Smooth muscle cell (in vitro differentiated cells): ENCODE measurements at regions not wholly inside any gene's neighbourhood (a gene's known extent, or its start where the extent isn't known, plus 50 kb on each side); places are given as distances from the start of the nearest gene placed in this dataset.

Experiments used
- DNase-seq: peaks from one replicate; lab custom pipeline; 2025; ENCODE audit not compliant: unreplicated experiment; lab: John Stamatoyannopoulos, UW
- H2AFZ ChIP-seq: fragments of 200-600 bp; sonication (generic); 2 replicates; pipeline ENCODE4 v1.6.0; 2016; ENCODE audit warnings: antibody characterized with exemption, low read depth, mild to moderate bottlenecking
- H3F3A ChIP-seq: fragments of 200-600 bp; sonication (generic); 2 replicates; pipeline ENCODE4 v1.6.0; 2017; ENCODE audit warnings: antibody characterized with exemption, low read depth
- H3K27ac ChIP-seq: fragments of 200-600 bp; sonication (generic); 2 replicates; pipeline ENCODE4 v1.5.1; 2016; ENCODE audit warnings: low read depth, mild to moderate bottlenecking
- H3K27me3 ChIP-seq: fragments of 200-600 bp; sonication (generic); 2 replicates; pipeline ENCODE4 v1.6.1; 2016; ENCODE audit warnings: low read depth, mild to moderate bottlenecking
- H3K36me3 ChIP-seq: fragments of 200-600 bp; sonication (generic); 2 replicates; pipeline ENCODE4 v1.5.1; 2016; ENCODE audit warnings: low read depth
- H3K4me1 ChIP-seq: fragments of 200-600 bp; sonication (generic); 2 replicates; pipeline ENCODE4 v1.5.1; 2016; ENCODE audit warnings: low read depth
- H3K4me2 ChIP-seq: fragments of 200-600 bp; sonication (generic); 2 replicates; pipeline ENCODE4 v1.6.0; 2016; ENCODE audit warnings: mild to moderate bottlenecking
- H3K4me3 ChIP-seq: fragments of 200-600 bp; sonication (generic); 2 replicates; pipeline ENCODE4 v1.5.1; 2016; ENCODE audit warnings: mild to moderate bottlenecking
- H3K79me2 ChIP-seq: fragments of 200-600 bp; sonication (generic); 2 replicates; pipeline ENCODE4 v1.6.0; 2016; ENCODE audit warnings: low read depth, mild to moderate bottlenecking
- H3K9ac ChIP-seq: fragments of 200-600 bp; sonication (generic); 2 replicates; pipeline ENCODE4 v1.6.0; 2016; ENCODE audit warnings: low read depth
- H3K9me3 ChIP-seq: fragments of 200-600 bp; sonication (generic); replicated peaks from 2 replicates; pipeline ENCODE4 v1.5.1; 2016; ENCODE audit warnings: low read depth
- H4K20me1 ChIP-seq: fragments of 200-600 bp; sonication (generic); 2 replicates; pipeline ENCODE4 v1.6.0; 2016; ENCODE audit warnings: low read depth
- WGBS: methylation state at CpG from one replicate; pipeline ENCODE4 v1.1.7; 2016; ENCODE audit warnings: low lambda C conversion rate; 5-methylcytosine and 5-hydroxymethylcytosine counted together
- TF ChIP-seq, protein P1 (sequence below): fragments of 200-600 bp; sonication (generic); IDR thresholded peaks from 2 replicates; pipeline ENCODE4 v1.5.1; 2017; ENCODE audit warnings: borderline replicate concordance, mild to moderate bottlenecking, antibody characterized with exemption; ENCODE audit not compliant: insufficient read depth, poor library complexity, severe bottlenecking

DNA sequence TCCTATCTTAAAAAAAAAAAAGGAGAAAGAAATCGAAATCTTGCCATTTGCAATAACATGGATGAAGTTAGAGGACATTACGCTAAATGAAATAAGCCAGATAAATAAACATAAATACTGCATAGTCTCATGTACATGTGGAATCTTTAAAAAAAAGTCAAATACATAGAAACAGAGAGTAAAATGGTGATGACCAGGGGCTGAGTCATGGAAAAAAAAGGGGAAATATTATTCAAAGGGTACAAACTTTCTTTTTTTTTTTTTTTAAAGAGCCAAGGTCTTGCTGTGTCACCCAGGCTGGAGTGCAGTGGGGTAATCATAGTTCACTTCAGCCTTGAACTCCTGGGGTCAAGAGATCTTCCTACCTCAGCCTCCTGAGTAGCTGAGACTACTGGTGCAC is 310.1 kb downstream of the ZNF608 start:
- Histone ChIP-seq H3K4me3 (no peak overlapping the region), H3K9ac (no peak overlapping the region), H3K27me3 (no peaks in the 10 kb centered on the region), H4K20me1 (no peaks in the 10 kb centered on the region), H3K79me2 (no peaks in the 10 kb centered on the region), H3K9me3 (peaks cover 5% of the 10 kb centered on the region), H3K27ac (no peak overlapping the region), H3K4me2 (no peak overlapping the region), H3F3A (no peaks in the 10 kb centered on the region), H2AFZ (no peak overlapping the region), H3K36me3 (peaks cover 4% of the 10 kb centered on the region), H3K4me1 (peaks cover 19% of the 10 kb centered on the region)
- 89% methylated on average over 2 of the region's 2 CpGs for WGBS
- TF ChIP-seq, protein P1, sequence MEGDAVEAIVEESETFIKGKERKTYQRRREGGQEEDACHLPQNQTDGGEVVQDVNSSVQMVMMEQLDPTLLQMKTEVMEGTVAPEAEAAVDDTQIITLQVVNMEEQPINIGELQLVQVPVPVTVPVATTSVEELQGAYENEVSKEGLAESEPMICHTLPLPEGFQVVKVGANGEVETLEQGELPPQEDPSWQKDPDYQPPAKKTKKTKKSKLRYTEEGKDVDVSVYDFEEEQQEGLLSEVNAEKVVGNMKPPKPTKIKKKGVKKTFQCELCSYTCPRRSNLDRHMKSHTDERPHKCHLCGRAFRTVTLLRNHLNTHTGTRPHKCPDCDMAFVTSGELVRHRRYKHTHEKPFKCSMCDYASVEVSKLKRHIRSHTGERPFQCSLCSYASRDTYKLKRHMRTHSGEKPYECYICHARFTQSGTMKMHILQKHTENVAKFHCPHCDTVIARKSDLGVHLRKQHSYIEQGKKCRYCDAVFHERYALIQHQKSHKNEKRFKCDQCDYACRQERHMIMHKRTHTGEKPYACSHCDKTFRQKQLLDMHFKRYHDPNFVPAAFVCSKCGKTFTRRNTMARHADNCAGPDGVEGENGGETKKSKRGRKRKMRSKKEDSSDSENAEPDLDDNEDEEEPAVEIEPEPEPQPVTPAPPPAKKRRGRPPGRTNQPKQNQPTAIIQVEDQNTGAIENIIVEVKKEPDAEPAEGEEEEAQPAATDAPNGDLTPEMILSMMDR, result no peak
- DNase-seq, result no peak

DNA sequence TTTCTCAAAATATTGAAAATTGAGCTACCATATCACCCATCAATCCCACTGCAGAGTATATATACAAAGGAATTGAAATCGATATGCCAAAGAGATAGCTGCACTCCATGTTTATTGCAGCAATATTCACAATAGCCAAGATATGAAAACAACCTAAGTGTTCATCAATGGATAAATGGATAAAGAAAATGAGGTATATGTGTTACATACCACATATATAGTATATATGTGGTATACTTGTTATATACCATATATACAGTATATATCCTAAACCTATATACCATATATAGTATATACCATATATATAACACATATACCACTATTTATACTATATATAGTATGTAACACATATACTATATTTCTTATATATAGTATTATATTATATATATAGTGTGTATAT is 313.3 kb downstream of the ZNF608 start:
- Histone ChIP-seq H3K79me2 (no peaks in the 10 kb centered on the region), H3K9me3 (peaks cover 10% of the 10 kb centered on the region), H3K4me1 (peaks cover 7% of the 10 kb centered on the region), H4K20me1 (no peaks in the 10 kb centered on the region), H3K4me2 (no peak overlapping the region), H2AFZ (no peak overlapping the region), H3F3A (no peaks in the 10 kb centered on the region), H3K27me3 (no peaks in the 10 kb centered on the region), H3K36me3 (peaks cover 4% of the 10 kb centered on the region), H3K27ac (no peak overlapping the region), H3K4me3 (no peak overlapping the region), H3K9ac (no peak overlapping the region)
- no peak for DNase-seq
- WGBS, result 100% methylated on average over 1 of the region's 1 CpG
- TF ChIP-seq, protein P1, result no peak

DNA sequence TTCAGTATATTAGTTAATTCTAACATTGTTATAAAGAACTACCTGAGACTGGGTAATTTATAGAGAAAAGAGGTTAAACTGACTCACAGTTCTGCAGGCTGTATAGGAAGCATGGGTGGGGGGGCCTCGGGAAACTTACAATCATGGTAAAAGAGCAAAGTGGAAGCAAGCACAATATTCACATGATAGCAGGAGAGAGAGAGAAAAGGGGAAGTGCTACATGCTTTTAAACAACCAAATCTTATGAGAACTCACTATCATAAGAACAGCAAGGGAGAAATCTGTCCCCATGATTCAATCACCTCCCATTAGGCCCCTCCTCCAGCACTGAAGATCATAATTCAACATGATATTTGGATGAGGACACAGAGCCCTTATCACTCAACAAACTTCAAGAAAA is 324.9 kb downstream of the ZNF608 start:
- Histone ChIP-seq H3K9ac (no peak overlapping the region), H3F3A (no peaks in the 10 kb centered on the region), H3K4me2 (no peak overlapping the region), H4K20me1 (no peaks in the 10 kb centered on the region), H3K27me3 (no peaks in the 10 kb centered on the region), H3K27ac (no peak overlapping the region), H3K4me3 (no peak overlapping the region), H2AFZ (no peak overlapping the region), H3K9me3 (no peaks in the 10 kb centered on the region), H3K36me3 (no peaks in the 10 kb centered on the region), H3K4me1 (no peaks in the 10 kb centered on the region), H3K79me2 (no peaks in the 10 kb centered on the region)
- TF ChIP-seq, protein P1, result no peak
- WGBS, result 100% methylated on average over 1 of the region's 1 CpG
- no peak for DNase-seq

DNA sequence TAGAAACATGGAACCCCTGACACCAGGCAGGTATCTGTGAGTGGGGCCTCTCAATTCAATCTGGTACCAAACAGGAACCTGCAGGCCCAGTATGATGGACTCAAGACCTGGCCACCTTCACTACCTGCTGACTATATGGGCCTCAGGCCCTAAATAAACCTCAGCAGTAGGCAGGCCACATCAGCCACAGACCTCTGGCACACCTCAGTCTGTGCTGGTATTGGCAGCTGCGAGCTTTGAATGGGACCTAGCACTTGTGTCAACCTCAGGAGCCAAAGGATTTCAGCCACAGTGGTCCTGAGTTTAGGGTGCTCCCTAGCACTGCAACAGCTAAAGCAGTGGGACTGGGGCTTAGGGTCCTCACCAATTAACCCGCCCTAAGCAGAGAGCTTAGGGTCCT is 325.5 kb downstream of the ZNF608 start:
- DNase-seq, result no peak

More for the DNA sequence above, 325.5 kb downstream of the ZNF608 start:
- Histone ChIP-seq H3K27ac (no peak overlapping the region), H3K4me3 (no peak overlapping the region), H3K4me1 (no peaks in the 10 kb centered on the region), H3K4me2 (no peak overlapping the region), H4K20me1 (no peaks in the 10 kb centered on the region), H3K36me3 (no peaks in the 10 kb centered on the region), H3K9ac (no peak overlapping the region), H3F3A (no peaks in the 10 kb centered on the region), H3K79me2 (no peaks in the 10 kb centered on the region), H3K9me3 (no peaks in the 10 kb centered on the region), H3K27me3 (no peaks in the 10 kb centered on the region), H2AFZ (no peak overlapping the region)
- TF ChIP-seq, protein P1, result no peak
- 45% methylated on average over 2 of the region's 2 CpGs for WGBS
